MCF 10A (cell line): ENCODE measurements at regions not wholly inside any gene's neighbourhood (a gene's known extent, or its start where the extent isn't known, plus 50 kb on each side); places are given as distances from the start of the nearest gene placed in this dataset.

Experiments
- BruUV-seq: library from RNA; stranded (reverse); fragments of 400-500 nt; replicated peaks from 2 replicates; lab custom pipeline; 2021; lab: Mats Ljungman, UMichigan
- CTCF ChIA-PET: fragments of 300-600 bp; sonication (Branson Sonifier 250); formaldehyde crosslinking; extraction: SDS; loops from one replicate; lab custom pipeline; 2021; ENCODE audit warnings: antibody characterized with exemption, inconsistent platforms; lab: Yijun Ruan, JAX
- POLR2A ChIA-PET: fragments of 300-600, 350-650 bp; sonication (Branson Sonifier 250); formaldehyde crosslinking; extraction: SDS; loops from one replicate; lab custom pipeline; 2020; ENCODE audit warnings: antibody characterized with exemption, inconsistent platforms; lab: Yijun Ruan, JAX
- DNase-seq: peaks from one replicate; pipeline ENCODE4 v3.0.0-alpha.2; 2018; ENCODE audit not compliant: unreplicated experiment
- H3K27ac Mint-ChIP-seq: one replicate; pipeline ENCODE4 v1.8.0; 2022; ENCODE audit warnings: mild to moderate bottlenecking, low read depth, mixed read lengths; ENCODE audit not compliant: unreplicated experiment
- H3K27me3 Mint-ChIP-seq: one replicate; pipeline ENCODE4 v1.8.0; 2022; ENCODE audit warnings: mixed read lengths; ENCODE audit not compliant: insufficient read depth, unreplicated experiment
- H3K36me3 Mint-ChIP-seq: one replicate; pipeline ENCODE4 v1.8.0; 2022; ENCODE audit warnings: mild to moderate bottlenecking, moderate library complexity, mixed read lengths; ENCODE audit not compliant: insufficient read depth, unreplicated experiment
- H3K4me1 Mint-ChIP-seq: one replicate; pipeline ENCODE4 v1.8.0; 2022; ENCODE audit warnings: mixed read lengths; ENCODE audit not compliant: insufficient read depth, unreplicated experiment
- H3K4me3 Mint-ChIP-seq: one replicate; pipeline ENCODE4 v1.8.0; 2022; ENCODE audit warnings: mild to moderate bottlenecking, moderate library complexity, mixed read lengths; ENCODE audit not compliant: unreplicated experiment
- H3K9me3 Mint-ChIP-seq: one replicate; pipeline ENCODE4 v1.8.0; 2022; ENCODE audit warnings: mixed read lengths; ENCODE audit not compliant: unreplicated experiment
- intact Hi-C: fragments of 100-400 bp; cut with micrococcal nuclease; formaldehyde crosslinking; loops from 2 replicates; pipeline ENCODE4 v1.14.1; 2022
- TF ChIP-seq, protein P1 (sequence below): fragments of 200-600 bp; IDR thresholded peaks from one replicate; pipeline ENCODE4 v1.8.0; 2022; ENCODE audit warnings: antibody characterized with exemption, mild to moderate bottlenecking; ENCODE audit not compliant: unreplicated experiment

DNA sequence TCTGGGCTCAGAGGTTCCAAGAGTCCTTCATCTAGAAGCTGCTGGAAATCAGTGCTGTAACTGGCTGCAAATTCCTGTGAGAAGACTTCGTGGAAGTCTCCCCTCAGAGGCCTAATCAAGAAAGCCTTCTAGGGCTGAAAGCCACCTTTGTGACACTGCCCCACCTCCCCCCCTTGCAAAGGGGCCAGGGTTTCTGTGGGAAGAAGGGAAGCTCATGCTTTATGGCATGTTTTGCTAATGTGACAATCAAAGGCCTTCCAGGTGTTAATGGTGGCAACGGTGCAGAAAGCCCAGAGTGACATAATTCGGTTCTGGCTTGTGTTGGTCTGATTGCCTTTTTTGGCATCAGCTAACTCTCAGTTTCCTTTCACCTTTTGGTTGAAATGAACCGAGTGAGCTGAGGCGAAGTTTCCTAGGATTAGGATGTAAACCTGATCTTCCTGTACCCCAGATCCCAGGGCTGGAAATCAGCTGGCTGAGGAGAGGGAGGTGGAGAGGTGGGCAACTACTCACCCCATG lies 126.9 kb upstream of the TRIB2 start:
- H3K4me1 Mint-ChIP-seq: peaks cover 13% of the 10 kb centered on the region
- no peaks in the 10 kb centered on the region for H3K36me3 Mint-ChIP-seq
- DNase-seq: no peak
- POLR2A ChIA-PET: interaction anchor here (0.6 kb wide), 1 partner anchor 15 kb away, joined by 3 read pairs; no protein-coding TSS in a partner anchor
- no peak overlapping the region for H3K27ac Mint-ChIP-seq
- H3K27me3 Mint-ChIP-seq: no peaks in the 10 kb centered on the region
- no peaks in the 10 kb centered on the region for H3K9me3 Mint-ChIP-seq
- CTCF ChIA-PET: interaction anchor here (0.6 kb wide), 1 partner anchor 23 kb away, joined by 3 read pairs; no protein-coding TSS in a partner anchor
- TF ChIP-seq, protein P1, sequence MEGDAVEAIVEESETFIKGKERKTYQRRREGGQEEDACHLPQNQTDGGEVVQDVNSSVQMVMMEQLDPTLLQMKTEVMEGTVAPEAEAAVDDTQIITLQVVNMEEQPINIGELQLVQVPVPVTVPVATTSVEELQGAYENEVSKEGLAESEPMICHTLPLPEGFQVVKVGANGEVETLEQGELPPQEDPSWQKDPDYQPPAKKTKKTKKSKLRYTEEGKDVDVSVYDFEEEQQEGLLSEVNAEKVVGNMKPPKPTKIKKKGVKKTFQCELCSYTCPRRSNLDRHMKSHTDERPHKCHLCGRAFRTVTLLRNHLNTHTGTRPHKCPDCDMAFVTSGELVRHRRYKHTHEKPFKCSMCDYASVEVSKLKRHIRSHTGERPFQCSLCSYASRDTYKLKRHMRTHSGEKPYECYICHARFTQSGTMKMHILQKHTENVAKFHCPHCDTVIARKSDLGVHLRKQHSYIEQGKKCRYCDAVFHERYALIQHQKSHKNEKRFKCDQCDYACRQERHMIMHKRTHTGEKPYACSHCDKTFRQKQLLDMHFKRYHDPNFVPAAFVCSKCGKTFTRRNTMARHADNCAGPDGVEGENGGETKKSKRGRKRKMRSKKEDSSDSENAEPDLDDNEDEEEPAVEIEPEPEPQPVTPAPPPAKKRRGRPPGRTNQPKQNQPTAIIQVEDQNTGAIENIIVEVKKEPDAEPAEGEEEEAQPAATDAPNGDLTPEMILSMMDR: no peak
- no peak overlapping the region for H3K4me3 Mint-ChIP-seq
- intact Hi-C loops: loop anchor here (10.0 kb wide), 1 partner anchor 125 kb away; the partner anchor contains the start of gene TRIB2
- BruUV-seq: no TSS peak

- CTCF ChIA-PET: interaction anchor here (0.6 kb wide), 1 partner anchor 12 kb away, joined by 3 read pairs; no protein-coding TSS in a partner anchor
- BruUV-seq: no TSS peak
- intact Hi-C loops: no loop called here
- Mint-ChIP-seq H3K4me3 (no peak overlapping the region), H3K9me3 (no peaks in the 10 kb centered on the region), H3K27me3 (no peaks in the 10 kb centered on the region), H3K4me1 (peaks cover 14% of the 10 kb centered on the region), H3K27ac (no peak overlapping the region), H3K36me3 (no peaks in the 10 kb centered on the region)
- POLR2A ChIA-PET: interaction anchor here (0.7 kb wide), 1 partner anchor 9 kb away, joined by 3 read pairs; no protein-coding TSS in a partner anchor
- DNase-seq: no peak
- TF ChIP-seq, protein P1: no peak
Observed at GRCh38 chr2:12592296-12592695, 124.4 kb upstream of the TRIB2 start.

DNA sequence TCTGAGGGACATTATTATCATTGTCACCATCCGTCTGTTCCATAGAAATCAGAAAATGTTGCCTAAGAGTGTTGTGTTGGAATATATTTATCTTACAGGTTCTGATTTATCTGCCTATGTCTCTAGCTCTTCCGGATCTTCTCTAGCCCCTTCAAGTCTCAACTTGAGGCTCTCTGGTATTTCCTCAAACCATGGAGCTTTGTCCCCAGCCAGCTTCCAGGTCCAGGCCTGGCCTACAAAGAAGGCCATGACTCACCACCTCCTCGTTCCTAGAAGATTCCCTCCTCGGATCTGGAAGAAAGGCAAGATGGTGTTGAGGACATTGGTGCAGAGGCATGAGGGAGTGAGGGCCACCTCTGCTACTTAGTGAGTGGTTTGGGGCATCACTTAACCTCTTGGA lies 122.1 kb upstream of the TRIB2 start:
- H3K27me3 Mint-ChIP-seq: no peaks in the 10 kb centered on the region
- BruUV-seq: no TSS peak
- DNase-seq: no peak
- no peaks in the 10 kb centered on the region for H3K36me3 Mint-ChIP-seq
- H3K27ac Mint-ChIP-seq: no peak overlapping the region
- no peaks in the 10 kb centered on the region for H3K9me3 Mint-ChIP-seq
- peaks cover 5% of the 10 kb centered on the region for H3K4me1 Mint-ChIP-seq
- POLR2A ChIA-PET: no interaction called here
- TF ChIP-seq, protein P1: no peak
- no peak overlapping the region for H3K4me3 Mint-ChIP-seq
- intact Hi-C loops: no loop called here
- CTCF ChIA-PET: no interaction called here

DNA sequence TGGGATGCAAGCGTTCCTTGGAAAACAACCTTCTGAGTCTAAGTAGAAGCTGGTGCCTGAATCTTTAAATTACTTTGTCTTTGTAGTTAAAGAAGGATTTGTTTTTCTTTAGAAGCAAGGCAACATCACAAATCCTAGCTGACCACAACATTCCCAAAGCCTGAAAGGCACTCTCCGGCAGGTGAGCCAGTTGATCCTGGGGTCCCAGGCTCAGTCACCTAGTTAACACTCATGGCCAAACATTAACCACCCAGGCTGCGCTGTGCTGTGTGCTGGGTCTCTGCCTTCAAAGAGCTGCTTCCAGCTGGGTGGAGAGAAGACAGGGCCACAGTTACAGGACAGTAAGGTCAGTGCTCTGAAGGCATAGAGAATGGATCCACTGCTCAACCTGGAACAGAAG lies 120.0 kb upstream of the TRIB2 start:
- no TSS peak for BruUV-seq
- no peak overlapping the region for H3K27ac Mint-ChIP-seq
- POLR2A ChIA-PET: interaction anchor here (0.7 kb wide), 1 partner anchor 718 kb away, joined by 4 read pairs; no protein-coding TSS in a partner anchor

More for the DNA sequence above, 120.0 kb upstream of the TRIB2 start:
- CTCF ChIA-PET: no interaction called here
- no peaks in the 10 kb centered on the region for H3K27me3 Mint-ChIP-seq
- no peak for DNase-seq
- intact Hi-C loops: no loop called here
- H3K4me1 Mint-ChIP-seq: peaks cover 5% of the 10 kb centered on the region
- TF ChIP-seq, protein P1: no peak
- H3K36me3 Mint-ChIP-seq: no peaks in the 10 kb centered on the region
- H3K9me3 Mint-ChIP-seq: no peaks in the 10 kb centered on the region
- no peak overlapping the region for H3K4me3 Mint-ChIP-seq
